Neuronal stem cell (in vitro differentiated cells): ENCODE measurements at regions not wholly inside any gene's neighbourhood (a gene's known extent, or its start where the extent isn't known, plus 50 kb on each side); places are given as distances from the start of the nearest gene placed in this dataset.

ENCODE experiments used
- DNase-seq: peaks from one replicate; pipeline ENCODE4 v3.0.0-alpha.2; 2013; ENCODE audit warnings: low spot score
- H2AFZ ChIP-seq: one replicate; pipeline ENCODE4 v1.6.1; 2013; ENCODE audit warnings: mild to moderate bottlenecking, low read length, inconsistent platforms
- H2AK5ac ChIP-seq: 2 replicates; pipeline ENCODE4 v1.6.1; 2013; ENCODE audit warnings: low read depth, mild to moderate bottlenecking, inconsistent platforms, low read length, moderate library complexity, mixed read lengths
- H2BK120ac ChIP-seq: 2 replicates; pipeline ENCODE4 v1.6.1; 2013; ENCODE audit warnings: low read depth, mild to moderate bottlenecking, inconsistent platforms, low read length, moderate library complexity, mixed read lengths
- H2BK12ac ChIP-seq: one replicate; pipeline ENCODE4 v1.6.1; 2013; ENCODE audit warnings: low read length, inconsistent platforms
- H2BK15ac ChIP-seq: 2 replicates; pipeline ENCODE4 v1.6.1; 2013; ENCODE audit warnings: mild to moderate bottlenecking, low read length, inconsistent platforms, mixed read lengths
- H2BK5ac ChIP-seq: one replicate; pipeline ENCODE4 v1.6.1; 2013; ENCODE audit warnings: inconsistent platforms, mild to moderate bottlenecking, low read length, moderate library complexity
- H3K14ac ChIP-seq: one replicate; pipeline ENCODE4 v1.6.1; 2013; ENCODE audit warnings: low read length, inconsistent platforms
- H3K18ac ChIP-seq: 2 replicates; pipeline ENCODE4 v1.6.1; 2013; ENCODE audit warnings: low read length, inconsistent platforms
- H3K23ac ChIP-seq: 2 replicates; pipeline ENCODE4 v1.6.1; 2013; ENCODE audit warnings: low read depth, mild to moderate bottlenecking, mixed read lengths, low read length, inconsistent platforms; ENCODE audit not compliant: poor library complexity
- H3K27ac ChIP-seq: replicated peaks from 3 replicates; pipeline ENCODE4 v1.5.1; 2013; ENCODE audit warnings: low read length, inconsistent platforms
- H3K27me3 ChIP-seq, 3 experiments: 2 replicates each; pipeline ENCODE4 v1.6.1; 2013; ENCODE audit warnings: low read length in 3 of 3, mild to moderate bottlenecking in 2 of 3, inconsistent platforms in 1 of 3, low read depth in 1 of 3, mixed read lengths in 1 of 3, moderate library complexity in 1 of 3; ENCODE audit not compliant: control insufficient read depth in 3 of 3, insufficient read depth in 3 of 3
- H3K36me3 ChIP-seq, 2 donors: replicated peaks in 1 of 2; 2 replicates each; pipeline ENCODE4 v1.6.1; 2013; ENCODE audit warnings: low read length in 2 of 2; ENCODE audit not compliant: control insufficient read depth in 2 of 2, insufficient read depth in 2 of 2
- H3K4ac ChIP-seq: 2 replicates; pipeline ENCODE4 v1.6.1; 2013; ENCODE audit warnings: inconsistent platforms, mild to moderate bottlenecking, low read length, moderate library complexity
- H3K4me1 ChIP-seq, 2 donors: 1 replicate in 1 of 2; 2 replicates in 1 of 2; pipeline ENCODE4 v1.6.1; 2013; ENCODE audit warnings: low read length in 2 of 2, low read depth in 1 of 2; ENCODE audit not compliant: control insufficient read depth in 2 of 2, insufficient read depth in 1 of 2
- H3K4me2 ChIP-seq: one replicate; pipeline ENCODE4 v1.6.1; 2013; ENCODE audit warnings: mild to moderate bottlenecking, low read length, inconsistent platforms; ENCODE audit not compliant: insufficient read depth, poor library complexity, severe bottlenecking
- H3K4me3 ChIP-seq, 2 donors: 2 replicates each; pipeline ENCODE4 v1.5.1; 2013; ENCODE audit warnings: low read length in 2 of 2, mild to moderate bottlenecking in 2 of 2, inconsistent platforms in 1 of 2, moderate library complexity in 1 of 2
- H3K79me1 ChIP-seq: one replicate; pipeline ENCODE4 v1.6.1; 2013; ENCODE audit warnings: low read depth, mild to moderate bottlenecking, inconsistent platforms, low read length, moderate library complexity
- H3K9ac ChIP-seq: one replicate; pipeline ENCODE4 v1.6.1; 2013; ENCODE audit warnings: mild to moderate bottlenecking, low read depth, low read length, inconsistent platforms; ENCODE audit not compliant: poor library complexity
- H3K9me3 ChIP-seq, 2 donors: replicated peaks in 1 of 2; 2 replicates each; pipeline versions ENCODE3 to v1.6.1; 2013; ENCODE audit warnings: low read length in 2 of 2, mild to moderate bottlenecking in 2 of 2, inconsistent platforms in 1 of 2, low read depth in 1 of 2, mixed read lengths in 1 of 2, moderate library complexity in 1 of 2; ENCODE audit not compliant: control insufficient read depth in 2 of 2, insufficient read depth in 1 of 2
- H4K8ac ChIP-seq: one replicate; pipeline ENCODE4 v1.6.1; 2013; ENCODE audit warnings: low read depth, mild to moderate bottlenecking, inconsistent platforms, low read length, moderate library complexity
- H4K91ac ChIP-seq: one replicate; pipeline ENCODE4 v1.6.1; 2013; ENCODE audit warnings: low read length, low read depth, mild to moderate bottlenecking, inconsistent platforms; ENCODE audit not compliant: poor library complexity
- WGBS, 2 donors: extraction: QIAGEN DNeasy Blood & Tissue Kit; methylation state at CpG; one replicate each; pipeline ENCODE4 v1.1.7; 2013; ENCODE audit warnings: missing lambda C conversion rate in 2 of 2, mixed read lengths in 1 of 2; ENCODE audit not compliant: insufficient read length in 2 of 2, insufficient replicate concordance in 1 of 2; ENCODE audit errors: extremely low coverage in 2 of 2; 5-methylcytosine and 5-hydroxymethylcytosine counted together

GRCh38 chr12:90497923-90498545, 456.9 kb downstream of the CCER1 start:
- Histone ChIP-seq H2AFZ (no peak overlapping the region), H2BK120ac (no peak overlapping the region), H3K27ac (no peak overlapping the region), H3K27me3 (no peaks in the 10 kb centered on the region), H3K18ac (no peak overlapping the region), H3K4me1 (no peaks in the 10 kb centered on the region), H3K4me3 (no peak overlapping the region), H4K91ac (no peak overlapping the region), H3K14ac (no peak overlapping the region), H3K4ac (no peak overlapping the region), H2BK15ac (no peak overlapping the region), H3K79me1 (no peaks in the 10 kb centered on the region), H4K8ac (no peak overlapping the region), H3K9me3 (no peaks in the 10 kb centered on the region), H3K36me3 (no peaks in the 10 kb centered on the region), H3K23ac (no peak overlapping the region), H2BK5ac (no peak overlapping the region), H3K4me2 (no peak overlapping the region), H2BK12ac (no peak overlapping the region), H3K9ac (no peak overlapping the region), H2AK5ac (no peak overlapping the region)
- DNase-seq = no peak
- WGBS, 2 donors = no CpG with 5 or more reads among the region's 6 CpGs

DNA sequence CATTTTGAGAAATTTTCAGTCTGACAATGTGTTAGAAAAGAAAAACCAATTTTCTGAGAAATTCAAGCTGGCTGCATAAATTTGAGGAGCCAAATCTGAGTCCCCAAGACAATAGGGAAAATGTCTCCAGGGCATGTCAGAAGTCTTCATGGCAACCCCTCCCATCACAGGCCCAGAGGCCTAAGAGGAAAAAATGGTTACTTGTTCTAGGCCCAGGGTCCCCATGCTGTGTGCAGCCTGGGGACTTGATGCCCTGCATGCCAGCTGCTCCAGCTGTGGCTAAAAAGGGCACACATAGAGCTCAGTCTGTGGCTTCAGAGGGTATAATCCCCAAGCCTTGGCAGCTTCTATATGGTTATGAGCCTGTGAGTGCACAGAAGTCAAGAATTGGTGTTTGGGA, 464.6 kb downstream of the CCER1 start:
- no peak overlapping the region for H2BK5ac ChIP-seq
- H3K4me1 ChIP-seq = no peaks in the 10 kb centered on the region
- no peak overlapping the region for H4K91ac ChIP-seq
- no peak overlapping the region for H3K4ac ChIP-seq
- no peaks in the 10 kb centered on the region for H3K9me3 ChIP-seq
- DNase-seq = no peak
- no peaks in the 10 kb centered on the region for H3K36me3 ChIP-seq
- H3K9ac ChIP-seq = no peak overlapping the region
- H2BK12ac ChIP-seq = no peak overlapping the region
- no peaks in the 10 kb centered on the region for H3K79me1 ChIP-seq
- no peak overlapping the region for H3K18ac ChIP-seq
- no peak overlapping the region for H2AFZ ChIP-seq
- no peak overlapping the region for H4K8ac ChIP-seq
- H3K4me2 ChIP-seq = no peak overlapping the region
- no peak overlapping the region for H2BK15ac ChIP-seq
- H3K14ac ChIP-seq = no peak overlapping the region
- H3K27ac ChIP-seq = no peak overlapping the region
- no peak overlapping the region for H2BK120ac ChIP-seq
- no peak overlapping the region for H2AK5ac ChIP-seq
- no peak overlapping the region for H3K23ac ChIP-seq
- H3K4me3 ChIP-seq = no peak overlapping the region
- H3K27me3 ChIP-seq = no peaks in the 10 kb centered on the region

DNA sequence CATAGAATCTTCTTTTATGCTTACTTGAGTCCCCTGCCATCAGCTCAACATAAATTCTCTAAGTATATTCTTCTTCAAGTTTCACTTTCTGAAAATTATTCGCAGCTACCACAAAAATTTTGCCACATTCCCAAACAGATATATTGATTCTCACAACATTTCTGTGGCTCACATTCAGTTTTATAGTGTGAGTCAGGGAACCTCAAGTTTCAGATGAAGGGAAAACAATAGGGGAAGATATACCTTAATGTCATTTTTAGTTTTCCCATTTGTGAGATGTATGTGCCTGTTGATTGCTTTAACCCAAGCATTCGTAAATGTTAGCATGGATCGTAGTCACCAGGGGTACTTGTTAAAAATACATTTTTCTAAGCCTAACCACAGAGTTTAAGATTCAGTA, 465.8 kb downstream of the CCER1 start:
- no peaks in the 10 kb centered on the region for H3K36me3 ChIP-seq
- H3K23ac ChIP-seq = no peak overlapping the region
- no peak overlapping the region for H2BK5ac ChIP-seq
- H3K4ac ChIP-seq = no peak overlapping the region
- no peak overlapping the region for H3K27ac ChIP-seq
- no peaks in the 10 kb centered on the region for H3K4me1 ChIP-seq
- H2BK12ac ChIP-seq = no peak overlapping the region
- H4K8ac ChIP-seq = no peak overlapping the region
- H3K27me3 ChIP-seq = no peaks in the 10 kb centered on the region
- H3K4me2 ChIP-seq = no peak overlapping the region
- H3K4me3 ChIP-seq = no peak overlapping the region
- no peak overlapping the region for H2AFZ ChIP-seq
- no peak for DNase-seq
- H2BK120ac ChIP-seq = no peak overlapping the region
- WGBS, 2 donors = no CpG with 5 or more reads among the region's 3 CpGs
- H3K9me3 ChIP-seq = no peaks in the 10 kb centered on the region
- H3K14ac ChIP-seq = no peak overlapping the region
- H3K9ac ChIP-seq = no peak overlapping the region
- H2BK15ac ChIP-seq = no peak overlapping the region
- no peak overlapping the region for H4K91ac ChIP-seq
- no peak overlapping the region for H3K18ac ChIP-seq
- H2AK5ac ChIP-seq = no peak overlapping the region
- no peaks in the 10 kb centered on the region for H3K79me1 ChIP-seq

DNA sequence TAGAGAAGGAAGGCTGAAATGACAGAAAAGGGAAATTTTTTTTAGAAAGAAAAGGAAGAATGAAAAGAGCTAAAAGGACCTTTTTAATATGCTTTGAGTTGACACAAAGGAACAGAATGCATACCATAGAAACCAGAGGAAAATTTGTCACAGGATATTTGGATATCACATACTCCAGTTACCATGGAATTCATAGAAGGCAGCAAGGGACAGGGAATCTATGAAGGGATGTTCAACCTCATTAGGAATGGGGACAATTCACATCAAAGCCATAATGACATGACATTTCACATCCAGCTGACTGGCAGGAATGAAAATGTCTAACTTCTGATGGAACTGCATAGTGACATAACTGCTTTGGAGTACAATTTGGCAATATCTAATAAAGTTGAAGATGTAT, 469.4 kb downstream of the CCER1 start:
- no peaks in the 10 kb centered on the region for H3K9me3 ChIP-seq
- no peak overlapping the region for H4K8ac ChIP-seq
- no peak overlapping the region for H3K4me2 ChIP-seq
- no peak overlapping the region for H3K4ac ChIP-seq
- no peak overlapping the region for H3K4me3 ChIP-seq
- no peak overlapping the region for H2BK5ac ChIP-seq
- no peak overlapping the region for H2BK15ac ChIP-seq
- no peak overlapping the region for H3K9ac ChIP-seq
- no peak overlapping the region for H2BK120ac ChIP-seq
- H3K4me1 ChIP-seq = no peaks in the 10 kb centered on the region
- H2BK12ac ChIP-seq = no peak overlapping the region
- no peak overlapping the region for H3K27ac ChIP-seq
- no peak overlapping the region for H3K14ac ChIP-seq
- H3K18ac ChIP-seq = no peak overlapping the region
- no peak overlapping the region for H2AK5ac ChIP-seq
- H2AFZ ChIP-seq = no peak overlapping the region
- H4K91ac ChIP-seq = no peak overlapping the region
- H3K36me3 ChIP-seq = no peaks in the 10 kb centered on the region
- no peaks in the 10 kb centered on the region for H3K27me3 ChIP-seq
- no peak for DNase-seq
- no peak overlapping the region for H3K23ac ChIP-seq
- H3K79me1 ChIP-seq = no peaks in the 10 kb centered on the region
